GM12864 (cell line): ENCODE measurements at regions not wholly inside any gene's neighbourhood (a gene's known extent, or its start where the extent isn't known, plus 50 kb on each side); places are given as distances from the start of the nearest gene placed in this dataset.
A peak's percentile ranks its signal among the peaks of the same experiment; 100 is the strongest.

Experiments
- DNase-seq: peaks from one replicate; pipeline ENCODE4 v3.0.0-alpha.2; 2011; ENCODE audit warnings: low read depth
- H3K4me3 ChIP-seq: 2 replicates; pipeline ENCODE4 v1.5.1; 2011; ENCODE audit warnings: mild to moderate bottlenecking, low read depth, low read length, control low read depth
- TF ChIP-seq, protein P1 (sequence below): IDR thresholded peaks from 2 replicates; pipeline ENCODE4 v1.5.1; 2011; ENCODE audit warnings: low read depth, mild to moderate bottlenecking, moderate library complexity, low read length, control low read depth, inconsistent platforms; ENCODE audit errors: missing control alignments

- DNase-seq: no peak
Observed at GRCh38 chr14:30264161-30264560, 294.8 kb upstream of the G2E3 start.

GRCh38 chr14:30266290-30266689 lies 292.7 kb upstream of the G2E3 start:
- TF ChIP-seq, protein P1, sequence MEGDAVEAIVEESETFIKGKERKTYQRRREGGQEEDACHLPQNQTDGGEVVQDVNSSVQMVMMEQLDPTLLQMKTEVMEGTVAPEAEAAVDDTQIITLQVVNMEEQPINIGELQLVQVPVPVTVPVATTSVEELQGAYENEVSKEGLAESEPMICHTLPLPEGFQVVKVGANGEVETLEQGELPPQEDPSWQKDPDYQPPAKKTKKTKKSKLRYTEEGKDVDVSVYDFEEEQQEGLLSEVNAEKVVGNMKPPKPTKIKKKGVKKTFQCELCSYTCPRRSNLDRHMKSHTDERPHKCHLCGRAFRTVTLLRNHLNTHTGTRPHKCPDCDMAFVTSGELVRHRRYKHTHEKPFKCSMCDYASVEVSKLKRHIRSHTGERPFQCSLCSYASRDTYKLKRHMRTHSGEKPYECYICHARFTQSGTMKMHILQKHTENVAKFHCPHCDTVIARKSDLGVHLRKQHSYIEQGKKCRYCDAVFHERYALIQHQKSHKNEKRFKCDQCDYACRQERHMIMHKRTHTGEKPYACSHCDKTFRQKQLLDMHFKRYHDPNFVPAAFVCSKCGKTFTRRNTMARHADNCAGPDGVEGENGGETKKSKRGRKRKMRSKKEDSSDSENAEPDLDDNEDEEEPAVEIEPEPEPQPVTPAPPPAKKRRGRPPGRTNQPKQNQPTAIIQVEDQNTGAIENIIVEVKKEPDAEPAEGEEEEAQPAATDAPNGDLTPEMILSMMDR: no peak
- no peak overlapping the region for H3K4me3 ChIP-seq
- DNase-seq: no peak

More at GRCh38 chr14:30264161-30264560, 294.8 kb upstream of the G2E3 start:
- TF ChIP-seq, protein P1: no peak
- H3K4me3 ChIP-seq: no peak overlapping the region

DNA sequence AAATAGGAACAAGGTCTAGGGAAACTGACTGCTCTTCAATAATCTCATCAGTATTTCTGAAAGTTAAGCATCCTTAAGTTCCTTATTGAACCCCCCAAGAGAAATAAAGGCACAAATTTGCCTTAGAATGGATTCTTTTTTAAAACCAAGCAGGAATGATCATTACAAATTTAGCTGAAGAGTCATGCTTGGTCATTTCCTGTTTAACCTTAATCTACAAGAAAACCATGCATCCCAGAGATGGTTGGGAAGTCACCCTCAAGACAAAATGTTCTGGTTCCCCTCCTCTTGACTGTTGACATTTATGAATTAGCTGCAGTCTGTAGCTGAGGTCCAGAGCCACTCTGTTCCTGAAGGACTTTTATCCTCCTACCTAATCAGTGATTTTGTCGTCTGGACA lies 291.8 kb upstream of the G2E3 start:
- TF ChIP-seq, protein P1: no peak
- no peak overlapping the region for H3K4me3 ChIP-seq
- no peak for DNase-seq

DNA sequence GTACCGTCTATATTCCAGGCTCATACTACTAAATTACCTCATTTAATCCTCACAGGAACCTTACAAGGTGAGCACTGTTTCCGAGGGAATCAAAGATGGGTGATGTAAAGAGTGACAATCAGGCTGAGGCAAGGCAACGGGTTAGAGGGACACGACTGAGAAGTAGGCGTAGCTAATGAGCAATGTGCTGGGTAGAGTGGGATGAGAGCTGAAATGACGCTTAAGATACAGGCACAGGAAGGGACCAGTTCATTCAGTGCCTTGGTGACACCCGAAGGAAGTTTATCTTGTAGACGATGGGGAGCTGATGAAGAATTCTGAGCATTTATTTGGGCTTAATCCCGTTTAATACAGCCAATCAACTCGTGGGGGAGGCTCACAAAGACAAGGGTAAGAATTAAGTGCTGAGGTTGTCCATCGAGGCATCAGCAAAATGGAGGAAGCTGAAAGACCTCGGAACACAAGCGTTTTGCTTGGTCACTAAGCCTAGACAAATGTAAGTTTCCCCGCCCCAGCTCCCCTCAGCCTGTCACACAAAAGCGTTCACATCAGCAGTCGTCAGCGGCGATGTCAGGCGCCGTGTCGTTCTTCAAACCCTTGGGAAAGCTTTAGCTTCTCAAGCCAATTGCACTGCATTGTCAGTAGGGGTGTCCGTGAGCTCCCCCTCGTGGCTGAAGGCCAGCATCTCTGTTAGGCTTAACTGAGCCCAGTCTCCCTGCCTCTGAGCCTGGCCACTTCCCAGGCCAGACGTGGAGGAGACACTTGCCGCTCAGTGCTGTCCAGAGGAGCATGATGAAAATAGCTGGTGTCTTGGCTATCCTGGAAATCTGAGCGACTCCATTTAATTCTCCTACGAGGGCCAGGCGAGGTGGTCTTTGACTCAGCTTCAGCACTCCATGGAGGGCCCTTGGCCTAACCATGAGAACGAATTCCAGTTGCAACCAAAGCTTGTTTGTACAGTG lies 288.5 kb upstream of the G2E3 start:
- no peak overlapping the region for H3K4me3 ChIP-seq
- peak; percentile 36 for DNase-seq
- TF ChIP-seq, protein P1: peak; percentile 98

DNA sequence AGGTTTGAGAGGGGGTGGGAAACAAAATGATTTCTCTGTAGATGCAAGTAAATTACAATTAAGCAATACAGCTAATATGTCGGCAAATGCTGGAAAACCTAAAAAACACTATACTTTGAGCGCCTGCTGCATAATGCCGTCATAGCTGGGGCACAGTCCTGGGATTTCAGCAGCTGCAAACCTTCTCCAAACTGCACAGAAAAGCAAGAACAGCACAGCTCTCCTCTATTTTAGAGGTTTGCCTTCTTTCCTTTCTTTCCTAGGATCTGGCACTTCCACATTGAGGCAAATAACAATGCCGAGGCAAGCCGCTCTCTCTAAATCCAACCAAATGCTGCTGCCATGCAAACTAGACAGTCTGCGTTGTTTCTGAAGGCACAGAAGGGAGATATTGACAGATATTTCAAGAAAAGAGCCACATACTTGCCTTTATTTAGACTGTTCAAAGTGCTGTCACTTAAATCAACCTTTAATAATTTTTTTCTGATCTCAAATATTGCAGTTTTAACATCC lies 287.1 kb upstream of the G2E3 start:
- DNase-seq: no peak
- TF ChIP-seq, protein P1: no peak
- H3K4me3 ChIP-seq: no peak overlapping the region

DNA sequence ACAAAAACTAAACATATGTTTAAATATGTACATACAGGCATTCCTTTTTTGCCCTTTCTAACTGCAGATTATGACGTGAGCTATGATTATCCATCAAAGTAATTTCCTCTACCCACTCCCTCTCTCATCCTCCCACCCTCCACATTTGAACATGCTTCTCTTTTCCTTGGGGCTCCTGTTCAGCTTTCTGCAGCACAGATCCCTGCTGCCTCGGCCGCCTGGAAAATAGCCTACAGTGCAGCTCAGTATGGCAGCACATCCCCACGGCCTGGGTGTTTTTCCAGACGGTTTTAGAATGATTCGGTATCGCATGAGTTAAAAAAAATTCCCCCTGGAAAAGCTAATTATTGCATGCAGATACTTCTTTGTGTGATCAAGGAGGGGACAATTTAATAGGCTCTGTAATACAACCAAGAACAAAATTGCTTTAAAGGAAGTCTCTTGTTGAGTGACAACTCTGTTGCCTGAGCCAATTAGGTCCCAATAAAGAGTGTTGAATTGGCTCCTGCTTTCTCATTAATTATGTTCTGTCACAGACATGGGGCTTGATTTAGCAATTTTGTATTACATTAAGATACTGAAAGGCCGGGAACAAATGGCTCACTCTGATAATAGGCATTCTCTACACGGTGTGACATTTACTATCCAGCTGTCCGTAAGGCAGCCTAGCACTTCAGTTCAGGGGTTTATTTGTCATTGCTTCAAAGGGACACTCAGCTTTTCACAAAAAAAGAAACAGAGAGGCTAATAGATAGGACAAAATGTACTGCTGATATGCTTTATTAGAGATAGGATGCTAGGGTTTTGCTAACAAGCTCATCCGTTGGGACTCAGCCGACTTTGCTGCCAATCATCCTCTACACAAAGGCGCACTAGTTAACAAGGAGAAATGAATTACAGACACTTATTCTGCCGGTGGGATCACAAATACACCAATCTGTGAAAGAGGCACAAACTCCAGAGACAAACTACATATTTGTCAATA lies 285.8 kb upstream of the G2E3 start:
- TF ChIP-seq, protein P1: no peak
- H3K4me3 ChIP-seq: no peak overlapping the region
- DNase-seq: no peak
